DOHH2 (cell line): ENCODE measurements at regions not wholly inside any gene's neighbourhood (a gene's known extent, or its start where the extent isn't known, plus 50 kb on each side); places are given as distances from the start of the nearest gene placed in this dataset.

ENCODE experiments used
- CTCF ChIP-seq: fragments of 200-600 bp; sonication (generic); IDR thresholded peaks from one replicate; pipeline ENCODE4 v1.5.1; 2014; ENCODE audit warnings: antibody characterized with exemption, mild to moderate bottlenecking, low read depth, low read length; ENCODE audit not compliant: poor library complexity, severe bottlenecking
- EZH2phosphoT487 ChIP-seq: fragments of 200-600 bp; sonication (generic); IDR thresholded peaks from 2 replicates; pipeline ENCODE4 v1.6.1; 2017; ENCODE audit warnings: borderline replicate concordance, mild to moderate bottlenecking, antibody characterized with exemption, low read length, moderate library complexity, mixed read lengths

DNA sequence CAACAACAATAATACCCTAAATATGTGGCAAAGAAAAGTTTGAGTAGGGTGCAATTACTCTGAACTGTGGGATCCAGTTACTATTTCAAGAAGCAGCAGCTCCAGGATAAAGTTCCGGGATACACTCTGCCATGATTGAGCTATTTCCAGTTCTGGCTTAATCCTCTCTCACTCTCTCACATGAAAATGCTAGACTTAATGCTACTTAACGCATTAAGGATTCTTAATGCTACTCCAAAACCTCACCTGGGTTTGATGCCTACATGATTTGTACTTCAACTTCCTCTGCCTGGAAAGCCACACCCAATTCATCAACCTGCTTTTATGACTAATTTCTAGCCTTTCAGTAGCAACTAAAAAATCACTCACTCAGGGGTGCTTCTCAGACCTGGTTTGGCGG, 151.1 kb upstream of the HNMT start:
- TF ChIP-seq CTCF, result no peak
- TF ChIP-seq EZH2phosphoT487, result no peak
